HepG2 (cell line): ENCODE measurements at regions not wholly inside any gene's neighbourhood (a gene's known extent, or its start where the extent isn't known, plus 50 kb on each side); places are given as distances from the start of the nearest gene placed in this dataset.

Source experiments
- ATF7 ChIP-seq, 2 experiments: fragments of 450-650 bp in 1 of 2; sonication (generic) in 1 of 2; formaldehyde crosslinking in 1 of 2; IDR thresholded peaks; 2 replicates each; pipeline versions ENCODE4 v1.4.0 to v1.6.1; 2016 to 2020; ENCODE audit warnings: antibody characterized with exemption in 1 of 2, mild to moderate bottlenecking in 1 of 2, missing genetic modification reagents in 1 of 2
- EED ChIP-seq: sonication (generic); formaldehyde crosslinking; IDR thresholded peaks from 2 replicates; pipeline ENCODE4 v1.5.0; 2020; ENCODE audit warnings: mild to moderate bottlenecking, missing genetic modification reagents
- PRDM10 ChIP-seq: sonication (generic); formaldehyde crosslinking; IDR thresholded peaks from 2 replicates; pipeline ENCODE4 v1.4.0; 2020; ENCODE audit warnings: low read depth, missing genetic modification reagents
- ZHX1 ChIP-seq: sonication (generic); formaldehyde crosslinking; IDR thresholded peaks from 2 replicates; pipeline ENCODE4 v1.8.1; 2022; ENCODE audit warnings: low read depth, mild to moderate bottlenecking, missing genetic modification reagents
- ZKSCAN8 ChIP-seq: IDR thresholded peaks from 2 replicates; pipeline ENCODE4 v1.6.1; 2016; ENCODE audit warnings: borderline replicate concordance, missing genetic modification reagents, missing compliant biosample characterization
- ZNF782 ChIP-seq: sonication (generic); formaldehyde crosslinking; IDR thresholded peaks from 2 replicates; pipeline ENCODE4 v1.4.0; 2020; ENCODE audit warnings: missing genetic modification reagents, mild to moderate bottlenecking, borderline replicate concordance

GRCh38 chr12:29879606-29880308 is 96.0 kb upstream of the TMTC1 start (continued):
- TF ChIP-seq PRDM10 (CRISPR knock-in tag) (no peak), ZKSCAN8 (CRISPR knock-in tag) (no peak), ZNF782 (CRISPR knock-in tag) (no peak), EED (CRISPR knock-in tag) (no peak), ZHX1 (CRISPR knock-in tag) (no peak), ATF7 (IDR thresholded peaks at IDR 0.05) (no peak), ATF7 (CRISPR knock-in tag; IDR thresholded peaks at IDR 0.05) (no peak)
